ENCODE measurements at regions not wholly inside any gene's neighbourhood (a gene's known extent, or its start where the extent isn't known, plus 50 kb on each side); places are given as distances from the start of the nearest gene placed in this dataset.

DNA sequence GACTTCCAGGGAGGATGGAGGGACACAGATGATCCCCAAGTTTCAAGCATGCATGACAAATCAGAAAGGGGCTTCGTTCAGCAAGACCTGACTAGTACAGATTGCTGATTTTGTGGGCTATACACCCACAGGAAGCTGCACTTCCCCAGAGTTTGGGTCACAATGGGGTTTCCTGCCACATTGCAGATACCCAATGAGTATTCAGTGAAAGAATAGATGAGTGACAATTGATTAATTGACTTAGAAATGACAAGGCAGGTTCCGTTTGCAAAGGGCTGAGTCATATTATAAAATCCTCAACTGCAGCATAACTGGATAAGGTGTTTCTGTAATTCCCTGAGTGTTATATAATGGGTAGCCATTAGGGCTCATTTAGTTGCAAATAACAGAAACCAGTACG, 146.6 kb upstream of the TBL1X start:
- DNase-seq = no peak

DNA sequence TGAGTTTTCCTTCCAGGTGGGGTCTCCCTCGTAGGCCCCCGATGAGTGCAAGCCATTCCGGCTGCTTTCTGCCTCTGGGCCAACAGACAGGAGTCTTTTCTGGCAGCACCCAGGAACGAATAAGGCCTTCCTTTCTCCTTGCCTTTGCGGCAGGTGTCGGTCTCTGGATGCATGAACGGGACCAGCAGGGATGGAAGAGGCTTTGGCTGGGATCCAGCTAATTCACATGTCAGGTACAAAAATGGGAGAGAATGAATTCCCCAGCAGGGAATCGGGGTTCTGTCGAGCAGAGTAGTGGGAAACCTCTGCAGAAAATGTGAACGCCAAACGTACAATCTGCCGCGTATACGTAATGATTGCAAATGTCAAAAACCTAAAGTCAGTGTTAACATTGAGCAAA, 146.1 kb upstream of the TBL1X start:
- no peak for DNase-seq

DNA sequence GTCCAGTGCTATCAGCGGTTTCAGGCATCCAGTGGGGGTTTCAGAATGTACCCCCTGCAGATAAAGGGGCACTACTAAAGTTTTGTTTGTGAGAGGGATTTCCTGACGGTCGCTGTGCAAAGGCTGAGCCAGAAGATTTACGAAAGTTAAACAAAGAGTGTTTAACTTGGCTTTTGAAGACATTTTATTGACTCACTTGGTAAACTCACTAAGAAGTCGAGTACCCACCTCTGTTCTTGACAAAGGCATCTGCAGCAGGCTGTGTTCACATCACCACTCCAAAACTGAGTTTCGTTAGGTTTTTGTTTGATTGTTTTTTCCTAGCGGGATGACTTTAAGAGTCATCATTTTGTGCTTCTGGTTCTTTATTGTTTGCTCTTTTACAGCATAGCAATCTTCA, 143.9 kb upstream of the TBL1X start:
- DNase-seq = no peak

DNA sequence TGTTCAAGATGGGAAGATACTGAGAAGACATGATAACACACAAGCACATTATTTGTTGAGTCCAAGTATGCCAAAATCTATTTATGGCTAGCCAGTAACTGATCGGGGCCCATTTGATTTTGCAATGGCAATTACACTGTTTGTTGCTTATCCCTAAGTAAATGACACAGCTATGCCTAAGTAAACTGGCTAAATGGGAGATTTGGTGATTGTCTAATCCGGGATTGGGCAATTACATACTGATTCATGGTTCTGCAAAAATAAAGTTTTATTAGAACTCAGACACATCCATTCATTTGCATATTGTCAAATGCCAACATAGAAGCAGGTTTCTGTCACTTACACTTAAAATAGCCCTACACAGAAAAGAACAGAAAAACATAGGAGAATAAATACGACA, 140.2 kb upstream of the TBL1X start:
- DNase-seq = no peak

- no peak for DNase-seq
Measured at GRCh38 chrX:9326369-9326768, 138.5 kb upstream of the TBL1X start.

DNA sequence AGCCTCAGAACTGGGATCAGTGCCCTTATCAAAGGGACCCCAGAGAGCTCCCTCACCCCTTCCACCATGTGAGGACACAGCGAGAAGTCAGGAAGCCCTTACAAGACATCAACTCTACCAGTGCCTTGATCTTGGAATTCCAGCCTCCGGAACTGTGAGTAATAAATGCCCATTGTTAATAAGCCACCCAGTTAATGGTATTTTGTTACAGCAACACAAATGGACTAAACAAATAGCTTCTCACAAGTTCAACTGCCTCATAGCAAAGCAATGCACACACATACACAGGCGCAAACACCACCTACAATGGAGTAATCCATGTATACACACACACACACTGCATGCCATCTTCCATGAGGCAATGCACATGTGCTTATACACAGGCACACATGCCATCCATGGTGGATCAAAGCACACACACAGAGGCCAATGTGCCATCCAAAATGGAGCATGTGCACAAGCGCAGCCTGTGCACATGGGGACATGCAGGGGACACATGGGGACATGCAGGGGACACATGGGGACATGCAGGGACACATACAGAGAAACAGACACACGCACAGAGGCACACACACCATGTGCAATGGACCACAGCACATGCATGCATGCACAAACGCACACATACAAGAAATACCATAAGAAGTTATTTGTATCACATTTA, 137.6 kb upstream of the TBL1X start:
- no peak for DNase-seq

- no peak for DNase-seq
Measured at GRCh38 chrX:9327747-9328145, 137.1 kb upstream of the TBL1X start.

DNA sequence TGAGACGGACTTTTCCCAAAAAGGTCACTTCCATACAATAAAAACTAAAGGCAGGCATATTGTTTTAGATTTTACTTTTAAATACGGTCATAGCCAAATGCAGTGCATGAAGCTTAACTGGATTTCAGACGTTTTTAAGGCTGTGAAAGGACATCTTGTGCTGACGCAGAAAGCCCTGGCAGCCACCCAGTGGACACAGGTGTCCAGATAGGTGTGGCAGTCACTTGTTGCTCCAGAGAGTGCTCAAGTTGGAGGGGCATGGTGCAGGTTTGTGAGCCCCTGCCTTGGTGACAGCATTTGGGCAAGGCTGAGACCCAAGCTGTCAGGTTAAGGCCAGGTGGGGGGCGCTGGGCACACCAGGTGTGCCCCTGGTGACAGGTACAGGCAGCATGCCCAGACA, 135.8 kb upstream of the TBL1X start:
- DNase-seq = no peak

GRCh38 chrX:9330249-9330982, 134.4 kb upstream of the TBL1X start:
- no peak for DNase-seq

- no peak for DNase-seq
Measured at GRCh38 chrX:9333873-9334560, 130.8 kb upstream of the TBL1X start.

GRCh38 chrX:9335251-9335650, 129.6 kb upstream of the TBL1X start:
- DNase-seq = no peak

DNA sequence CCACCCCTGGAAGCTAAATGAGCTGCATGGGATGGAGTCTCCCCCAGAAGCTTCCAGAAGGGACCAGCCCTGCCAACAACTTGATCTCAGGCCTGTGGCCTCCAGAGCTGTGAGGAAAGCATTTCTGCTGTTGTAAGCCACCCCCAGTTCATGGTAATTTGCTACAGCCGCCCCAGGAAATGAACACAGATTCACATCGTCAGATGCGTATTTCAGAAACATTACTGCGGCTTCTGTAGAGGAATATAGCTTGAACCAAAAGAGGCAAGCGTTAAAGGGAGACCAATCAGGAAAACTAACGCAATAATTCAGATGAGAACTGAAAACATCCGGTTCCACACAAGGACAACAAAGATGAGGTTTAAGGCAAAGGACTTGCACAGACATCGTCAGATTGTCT, 128.4 kb upstream of the TBL1X start:
- DNase-seq = no peak

DNA sequence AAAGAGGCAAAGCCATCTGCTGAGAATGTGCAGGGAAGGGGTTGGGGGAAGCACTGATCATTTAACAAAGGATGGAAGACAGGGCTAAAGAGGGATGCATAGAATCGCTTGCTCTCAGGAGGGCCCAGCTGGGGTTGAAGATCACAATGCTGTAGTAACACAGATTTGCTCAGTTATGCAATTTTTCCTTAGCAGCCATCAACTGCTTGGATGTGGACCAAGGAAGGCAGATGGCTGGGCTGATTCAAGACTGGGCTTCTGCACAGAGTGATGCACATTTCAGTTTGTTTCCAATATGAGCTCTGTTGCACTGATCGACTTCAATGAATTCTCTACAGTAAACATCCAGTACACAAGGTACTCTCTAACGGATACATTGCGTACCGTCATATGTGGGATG, 127.8 kb upstream of the TBL1X start:
- DNase-seq = no peak

DNA sequence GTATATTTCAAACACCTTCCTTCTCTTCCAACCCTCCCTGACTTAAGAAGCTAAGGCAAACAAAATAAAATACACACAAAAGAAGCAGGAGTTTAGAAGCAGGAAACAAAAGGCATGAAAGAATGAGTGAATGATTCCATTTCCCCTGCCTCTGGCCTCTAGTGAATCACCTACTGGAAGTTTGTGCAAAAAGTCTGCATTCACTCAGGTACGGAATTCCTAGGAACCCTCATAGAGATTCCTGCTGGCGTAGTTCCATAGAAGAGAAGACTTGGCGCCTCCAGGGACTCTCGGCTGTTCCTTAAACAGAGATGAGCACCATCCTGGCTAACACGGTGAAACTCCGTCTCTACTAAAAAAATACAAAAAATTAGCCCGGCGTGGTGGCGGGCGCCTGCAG, 125.9 kb upstream of the TBL1X start:
- no peak for DNase-seq

DNA sequence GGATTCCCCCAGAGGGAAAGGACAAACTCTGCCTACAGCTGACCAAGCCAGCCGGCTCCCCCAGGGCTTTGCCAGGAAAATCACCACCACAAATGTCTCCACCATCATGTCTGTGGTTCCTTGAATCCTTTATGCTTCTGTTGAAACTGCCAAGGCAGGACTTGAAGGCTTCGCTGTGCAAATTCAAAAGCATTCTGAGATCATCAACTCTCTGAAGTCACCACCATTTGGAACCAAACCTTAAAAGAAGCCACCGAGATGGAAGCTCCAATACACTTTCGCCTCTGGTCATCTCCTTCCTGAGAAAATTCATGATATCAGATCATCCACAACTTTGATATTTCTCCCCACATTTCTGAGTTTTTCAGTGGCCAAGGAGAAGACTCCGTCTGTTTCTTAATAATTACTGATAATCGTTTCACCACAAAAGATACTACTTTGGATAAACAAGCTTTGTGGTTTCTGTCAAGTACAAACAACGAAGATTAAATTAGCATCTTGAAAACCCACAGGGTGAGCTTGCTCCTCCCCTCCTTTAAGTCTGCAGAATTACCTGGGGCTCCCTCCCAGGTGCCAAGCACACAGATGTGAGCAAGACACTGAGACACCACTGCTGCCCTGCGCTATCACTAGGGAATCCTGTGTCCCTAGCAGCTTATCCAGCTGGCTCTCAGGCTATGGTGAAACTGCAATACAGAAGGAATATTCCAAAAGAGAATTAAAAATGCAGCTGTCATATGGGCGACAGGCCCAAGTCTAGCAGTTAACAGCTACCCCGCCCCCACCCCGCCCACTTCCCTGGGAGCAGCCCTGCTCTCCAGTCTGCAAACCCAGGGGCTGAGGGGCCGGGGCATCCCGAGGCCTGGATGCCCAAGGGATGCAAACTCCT, 125.0 kb upstream of the TBL1X start:
- DNase-seq = no peak

GRCh38 chrX:9340598-9341290, 124.1 kb upstream of the TBL1X start:
- no peak for DNase-seq

- no peak for DNase-seq
Measured at GRCh38 chrX:9341291-9342201, 123.3 kb upstream of the TBL1X start.

DNA sequence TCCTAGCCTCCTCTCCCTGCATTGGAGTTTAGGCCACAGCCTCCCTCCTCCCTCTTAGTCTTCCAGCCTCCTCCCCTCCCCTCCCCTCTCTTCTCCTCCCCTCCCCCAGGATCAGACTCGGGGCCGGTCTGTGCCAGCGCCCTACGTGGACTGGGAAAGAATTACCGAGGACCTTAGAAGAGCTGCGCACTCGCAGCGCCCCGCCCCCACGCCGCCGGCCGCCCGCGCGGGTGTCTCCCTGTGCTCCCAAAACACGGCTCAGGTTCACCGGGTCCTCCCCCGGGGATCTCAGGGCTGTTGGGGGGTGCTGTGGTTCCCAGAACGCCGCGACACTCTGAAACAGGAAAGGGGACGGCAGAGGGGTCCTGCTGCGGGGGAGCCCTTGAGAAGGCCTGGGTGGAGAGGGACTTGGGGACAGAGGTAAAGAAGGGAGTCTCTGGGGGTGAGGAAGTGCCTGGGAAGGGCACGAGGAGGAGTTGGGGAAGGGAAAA, 122.3 kb upstream of the TBL1X start:
- DNase-seq = peak; percentile 45

DNA sequence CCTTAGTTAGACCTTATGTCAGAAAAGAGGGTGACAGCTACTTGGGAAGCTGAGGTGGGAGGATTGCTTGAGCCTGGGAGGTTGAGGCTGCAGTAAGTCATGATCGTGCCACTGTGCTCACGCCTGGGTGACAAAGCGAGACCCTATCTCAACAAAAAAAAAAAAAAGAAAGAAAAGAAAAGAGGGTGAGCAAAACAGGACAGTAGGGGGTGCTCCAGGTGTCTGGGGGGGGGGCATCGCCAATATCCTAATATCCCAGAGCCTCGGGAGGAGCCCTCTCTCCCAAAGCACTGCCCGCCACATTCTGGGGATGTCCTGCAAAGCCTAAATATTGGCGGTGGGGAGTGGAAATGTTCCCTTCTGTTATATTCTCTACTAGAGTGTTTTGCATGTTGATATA, 120.9 kb upstream of the TBL1X start:
- DNase-seq = no peak

- DNase-seq = no peak
Measured at GRCh38 chrX:9345957-9346356, 118.9 kb upstream of the TBL1X start.

Measured in NCI-H187 treated with DMSO at 0.1 percent for 48 hours (cell line).